ENCODE measurements at regions not wholly inside any gene's neighbourhood (a gene's known extent, or its start where the extent isn't known, plus 50 kb on each side); places are given as distances from the start of the nearest gene placed in this dataset.

DNA sequence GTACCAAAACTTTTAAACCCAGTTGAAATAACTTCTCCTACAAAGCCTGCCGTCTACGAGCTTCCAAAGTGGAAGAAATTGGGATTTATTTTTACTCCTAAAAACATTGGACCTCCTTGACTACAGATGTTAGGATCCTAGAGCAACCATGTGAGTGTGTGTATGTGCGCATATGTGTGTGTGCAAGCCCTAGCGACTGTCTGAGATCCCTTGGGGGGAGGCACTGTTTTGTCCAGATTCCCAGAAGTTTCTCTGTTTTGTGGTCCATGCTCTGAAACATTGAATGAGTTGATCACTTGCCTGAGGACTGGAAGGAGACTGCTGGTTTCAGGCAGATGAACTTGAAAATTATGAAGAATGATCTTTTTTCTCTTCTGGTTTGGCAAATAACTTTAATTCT, 312.3 kb upstream of the ZNF32 start:
- no peak overlapping the region for H2AFZ ChIP-seq (ENCODE audit: insufficient read depth, low read depth, low read length, poor library complexity, severe bottlenecking)
- H3K9ac ChIP-seq (ENCODE audit: insufficient read depth, low read length, poor library complexity, severe bottlenecking): no peak overlapping the region
- no peak overlapping the region for H3K4me3 ChIP-seq (replicated peaks in 1 of 3; ENCODE audit: low read depth in 2 of 3, low read length in 3 of 3)
- Mint-ChIP-seq H3K27me3 (ENCODE audit: low read depth in 3 of 3) (peaks cover 16 to 21% (median 21%) of the 10 kb centered on the region in 3 donors), H3K9me3 (peaks cover 0 to 2% (median 0%) of the 10 kb centered on the region in 7 donors), H3K4me3 (no peak overlapping the region), H3K4me1 (peaks cover 15% of the 10 kb centered on the region), H3K36me3 (no peaks in the 10 kb centered on the region), H3K27ac (no peak overlapping the region)
- no peaks in the 10 kb centered on the region for H3K4me1 ChIP-seq (ENCODE audit: control insufficient read depth in 1 of 2, insufficient read depth in 2 of 2, low read length in 2 of 2)
- no peak for DNase-seq
- H3K79me2 ChIP-seq (ENCODE audit: insufficient read depth, low read length): no peaks in the 10 kb centered on the region
- H3K36me3 ChIP-seq (replicated peaks in 1 of 2; ENCODE audit: control insufficient read depth in 1 of 2, insufficient read depth in 2 of 2, low read length in 2 of 2): no peaks in the 10 kb centered on the region
- no peak overlapping the region for H3K27ac ChIP-seq (ENCODE audit: low read depth in 1 of 2, low read length in 2 of 2)
- WGBS (ENCODE audit: insufficient coverage): 94% methylated on average over 2 of the region's 4 CpGs
- no peaks in the 10 kb centered on the region for H3K9me3 ChIP-seq (replicated peaks in 1 of 2; ENCODE audit: control insufficient read depth in 1 of 2, insufficient read depth in 1 of 2, low read length in 2 of 2)
- TF ChIP-seq, protein P1, sequence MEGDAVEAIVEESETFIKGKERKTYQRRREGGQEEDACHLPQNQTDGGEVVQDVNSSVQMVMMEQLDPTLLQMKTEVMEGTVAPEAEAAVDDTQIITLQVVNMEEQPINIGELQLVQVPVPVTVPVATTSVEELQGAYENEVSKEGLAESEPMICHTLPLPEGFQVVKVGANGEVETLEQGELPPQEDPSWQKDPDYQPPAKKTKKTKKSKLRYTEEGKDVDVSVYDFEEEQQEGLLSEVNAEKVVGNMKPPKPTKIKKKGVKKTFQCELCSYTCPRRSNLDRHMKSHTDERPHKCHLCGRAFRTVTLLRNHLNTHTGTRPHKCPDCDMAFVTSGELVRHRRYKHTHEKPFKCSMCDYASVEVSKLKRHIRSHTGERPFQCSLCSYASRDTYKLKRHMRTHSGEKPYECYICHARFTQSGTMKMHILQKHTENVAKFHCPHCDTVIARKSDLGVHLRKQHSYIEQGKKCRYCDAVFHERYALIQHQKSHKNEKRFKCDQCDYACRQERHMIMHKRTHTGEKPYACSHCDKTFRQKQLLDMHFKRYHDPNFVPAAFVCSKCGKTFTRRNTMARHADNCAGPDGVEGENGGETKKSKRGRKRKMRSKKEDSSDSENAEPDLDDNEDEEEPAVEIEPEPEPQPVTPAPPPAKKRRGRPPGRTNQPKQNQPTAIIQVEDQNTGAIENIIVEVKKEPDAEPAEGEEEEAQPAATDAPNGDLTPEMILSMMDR (IDR thresholded peaks at IDR 0.05): no peak
- peaks cover 0 to 3% of the 10 kb centered on the region in 2 donors for H3K27me3 ChIP-seq (ENCODE audit: control insufficient read depth in 2 of 2, insufficient read depth in 2 of 2, low read length in 2 of 2)
- H4K20me1 ChIP-seq (ENCODE audit: insufficient read depth, low read length): no peaks in the 10 kb centered on the region
- no peak overlapping the region for H3K4me2 ChIP-seq (replicated peaks; ENCODE audit: extremely low read depth, low read length, poor library complexity, severe bottlenecking)
- intact Hi-C loops (cut with micrococcal nuclease): no loop called here

DNA sequence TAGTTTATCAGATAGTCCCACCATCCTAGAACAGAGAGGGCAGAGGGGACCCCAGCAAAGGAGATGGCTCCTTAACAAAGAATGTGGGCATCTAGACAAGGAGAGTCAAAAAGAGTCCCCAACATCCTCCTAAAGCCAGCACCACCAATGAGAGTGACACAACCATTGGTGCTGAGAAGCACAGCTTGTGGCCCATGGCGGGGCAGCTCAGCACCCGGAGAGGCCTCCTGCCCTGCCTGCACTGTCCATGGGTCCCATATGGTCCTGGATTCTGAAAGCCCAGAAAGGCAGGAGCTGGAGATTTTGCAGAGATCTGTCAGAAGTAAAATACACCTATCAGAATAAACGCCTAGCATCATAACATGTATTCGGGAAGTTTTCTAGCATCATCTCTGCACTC, 311.8 kb upstream of the ZNF32 start:
- Mint-ChIP-seq H3K36me3 (no peaks in the 10 kb centered on the region), H3K27ac (no peak overlapping the region), H3K4me3 (no peak overlapping the region), H3K27me3 (ENCODE audit: low read depth in 3 of 3) (peaks cover 14 to 21% (median 17%) of the 10 kb centered on the region in 3 donors), H3K4me1 (peaks cover 15% of the 10 kb centered on the region), H3K9me3 (peaks cover 0 to 2% (median 0%) of the 10 kb centered on the region in 7 donors)
- intact Hi-C loops (cut with micrococcal nuclease): no loop called here
- Histone ChIP-seq H3K9me3 (replicated peaks in 1 of 2; ENCODE audit: control insufficient read depth in 1 of 2, insufficient read depth in 1 of 2, low read length in 2 of 2) (no peaks in the 10 kb centered on the region), H3K36me3 (replicated peaks in 1 of 2; ENCODE audit: control insufficient read depth in 1 of 2, insufficient read depth in 2 of 2, low read length in 2 of 2) (no peaks in the 10 kb centered on the region), H4K20me1 (ENCODE audit: insufficient read depth, low read length) (no peaks in the 10 kb centered on the region), H3K27me3 (ENCODE audit: control insufficient read depth in 2 of 2, insufficient read depth in 2 of 2, low read length in 2 of 2) (peaks cover 0 to 3% of the 10 kb centered on the region in 2 donors), H3K9ac (ENCODE audit: insufficient read depth, low read length, poor library complexity, severe bottlenecking) (no peak overlapping the region), H3K4me3 (replicated peaks in 1 of 3; ENCODE audit: low read depth in 2 of 3, low read length in 3 of 3) (no peak overlapping the region), H3K4me2 (replicated peaks; ENCODE audit: extremely low read depth, low read length, poor library complexity, severe bottlenecking) (no peak overlapping the region), H3K27ac (ENCODE audit: low read depth in 1 of 2, low read length in 2 of 2) (no peak overlapping the region), H2AFZ (ENCODE audit: insufficient read depth, low read depth, low read length, poor library complexity, severe bottlenecking) (no peak overlapping the region), H3K79me2 (ENCODE audit: insufficient read depth, low read length) (no peaks in the 10 kb centered on the region), H3K4me1 (ENCODE audit: control insufficient read depth in 1 of 2, insufficient read depth in 2 of 2, low read length in 2 of 2) (no peaks in the 10 kb centered on the region)
- TF ChIP-seq, protein P1 (IDR thresholded peaks at IDR 0.05): no peak
- WGBS (ENCODE audit: insufficient coverage): 94% methylated on average over 4 of the region's 4 CpGs
- DNase-seq: no peak
